GM18498 (cell line): ENCODE measurements at regions not wholly inside any gene's neighbourhood (a gene's known extent, or its start where the extent isn't known, plus 50 kb on each side); places are given as distances from the start of the nearest gene placed in this dataset.
"Not testable (repeated sequence)": the region's sequence is repeated elsewhere in the genome, so short reads cannot be mapped to it uniquely, and the experiment has no call there.

Experiments used
- ATAC-seq: cut with Tn5 transposase; IDR thresholded peaks from one replicate; pipeline ENCODE4 v1.9.1; 2021; ENCODE audit warnings: mild to moderate bottlenecking, moderate library complexity; ENCODE audit not compliant: unreplicated experiment

DNA sequence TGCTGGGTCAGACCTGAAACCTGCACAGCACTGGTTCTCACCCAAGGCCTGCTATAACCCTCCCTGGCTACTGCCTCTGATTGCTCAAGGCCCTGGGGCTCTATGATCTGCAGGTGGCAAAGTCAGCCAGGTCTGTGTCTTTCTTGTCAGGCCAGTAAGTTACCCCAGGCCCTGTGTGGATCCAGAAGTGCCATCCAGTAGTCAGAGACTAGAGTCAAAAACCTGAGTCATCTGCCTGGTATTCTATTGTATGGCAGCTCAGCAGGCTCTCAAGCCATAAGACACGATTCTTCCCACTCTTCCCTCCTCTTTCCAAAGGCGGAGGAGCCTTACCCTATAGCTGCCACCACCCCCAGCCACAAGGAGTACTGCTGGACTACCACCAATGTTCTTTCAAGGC, 593.0 kb downstream of the FRK start:
- no peak for ATAC-seq

DNA sequence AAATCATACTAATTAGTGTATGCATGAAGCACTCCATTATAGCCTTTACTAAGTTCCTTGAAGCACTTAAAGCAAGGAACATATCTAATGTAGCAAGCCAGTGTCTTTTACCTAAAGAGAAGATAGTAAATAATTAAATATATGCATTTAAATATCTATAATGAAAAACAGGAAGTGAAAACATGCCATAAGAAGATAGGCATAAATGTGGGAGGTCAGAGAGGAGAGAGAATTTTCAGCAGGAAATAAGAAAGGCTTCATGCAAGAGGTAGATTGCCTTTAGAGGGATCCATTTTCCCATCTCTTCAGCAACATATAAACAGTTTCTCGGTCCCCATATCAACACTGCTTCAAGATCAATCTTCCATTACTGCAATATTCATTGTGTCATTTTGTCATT, 599.8 kb downstream of the FRK start:
- ATAC-seq: no peak

DNA sequence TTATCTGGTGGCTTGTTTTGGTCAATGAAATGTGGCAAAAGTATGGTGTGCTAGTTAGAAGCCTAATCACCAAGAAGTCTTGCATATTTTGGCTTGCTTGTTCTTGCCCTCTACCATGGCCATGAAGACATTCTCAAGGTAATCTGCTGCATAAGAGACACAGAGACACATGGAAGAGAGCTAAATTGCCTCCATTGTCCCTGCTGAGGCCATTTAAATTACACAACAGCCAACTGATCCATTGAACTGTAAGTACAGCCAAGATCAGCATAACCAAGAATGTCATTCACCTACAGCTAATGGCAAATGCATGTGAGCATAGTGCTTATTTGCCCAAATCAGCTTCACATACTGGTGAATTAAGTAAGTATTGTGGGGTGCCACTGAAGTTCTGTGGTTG, 603.8 kb downstream of the FRK start:
- no peak for ATAC-seq

GRCh38 chr6:115443825-115444478, 616.7 kb downstream of the FRK start:
- no peak for ATAC-seq

- ATAC-seq: no peak
Measured at GRCh38 chr6:115442323-115442722, 618.4 kb downstream of the FRK start.

GRCh38 chr6:115441651-115442050, 619.0 kb downstream of the FRK start:
- no peak for ATAC-seq

DNA sequence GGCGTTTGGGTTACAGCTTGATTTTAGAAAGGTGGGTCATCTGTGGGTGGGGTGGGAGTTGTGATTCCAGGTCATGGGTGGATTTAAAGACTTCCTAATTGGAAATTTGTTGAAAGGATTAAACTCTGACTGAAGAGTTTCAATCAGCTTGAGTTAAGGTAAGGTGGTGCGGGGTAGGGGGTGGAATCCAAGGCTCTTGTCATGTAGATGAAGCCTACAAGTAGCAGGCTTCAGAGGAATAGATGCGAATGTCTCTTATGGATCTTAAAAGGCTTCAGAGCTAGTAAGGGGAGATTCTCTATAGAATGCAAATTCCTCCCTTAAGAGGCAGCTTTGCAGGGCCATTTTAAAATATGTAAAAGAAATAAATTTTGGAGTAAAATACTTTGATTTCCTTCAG, 645.3 kb downstream of the FRK start:
- no peak for ATAC-seq

GRCh38 chr6:115414916-115415315, 645.8 kb downstream of the FRK start:
- ATAC-seq: not testable (repeated sequence)

DNA sequence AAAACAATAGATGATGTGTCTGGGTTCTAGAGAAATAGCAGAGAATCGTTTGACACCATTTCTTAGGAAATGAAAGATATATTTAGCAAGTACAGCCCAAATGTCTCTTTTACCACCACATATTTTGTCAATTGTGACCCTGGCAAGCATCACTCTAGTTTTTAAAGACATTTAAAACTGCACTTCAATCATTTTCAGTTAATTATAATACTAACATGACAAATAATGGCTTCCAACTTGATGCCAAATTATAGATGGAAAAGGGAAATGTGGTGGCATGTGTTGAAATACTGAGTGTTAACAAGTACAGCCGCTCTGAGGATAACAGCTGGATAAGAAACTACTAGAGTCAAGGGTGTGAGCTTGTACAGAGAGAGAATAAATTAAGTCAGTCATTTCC, 648.9 kb downstream of the FRK start:
- no peak for ATAC-seq

- ATAC-seq: no peak
Measured at GRCh38 chr6:115404446-115404845, 656.2 kb downstream of the FRK start.

DNA sequence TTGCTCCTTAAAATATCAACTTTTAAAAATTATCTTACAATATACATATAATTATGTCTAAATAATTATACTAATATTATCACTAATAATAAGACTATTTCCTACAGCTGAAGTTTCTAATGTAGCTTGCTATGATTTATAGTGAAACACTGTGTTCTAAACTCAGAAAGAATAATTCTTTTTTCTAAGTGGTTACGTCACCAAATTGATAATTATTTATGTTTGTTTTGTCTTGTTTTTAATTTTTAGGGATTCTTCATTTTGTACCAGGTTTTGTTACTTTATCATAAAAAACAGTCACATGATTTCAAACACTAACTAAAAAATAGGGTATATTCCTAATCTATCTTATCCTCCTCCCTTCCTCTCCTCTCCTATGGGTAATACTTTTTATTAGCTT, 662.1 kb downstream of the FRK start:
- no peak for ATAC-seq

DNA sequence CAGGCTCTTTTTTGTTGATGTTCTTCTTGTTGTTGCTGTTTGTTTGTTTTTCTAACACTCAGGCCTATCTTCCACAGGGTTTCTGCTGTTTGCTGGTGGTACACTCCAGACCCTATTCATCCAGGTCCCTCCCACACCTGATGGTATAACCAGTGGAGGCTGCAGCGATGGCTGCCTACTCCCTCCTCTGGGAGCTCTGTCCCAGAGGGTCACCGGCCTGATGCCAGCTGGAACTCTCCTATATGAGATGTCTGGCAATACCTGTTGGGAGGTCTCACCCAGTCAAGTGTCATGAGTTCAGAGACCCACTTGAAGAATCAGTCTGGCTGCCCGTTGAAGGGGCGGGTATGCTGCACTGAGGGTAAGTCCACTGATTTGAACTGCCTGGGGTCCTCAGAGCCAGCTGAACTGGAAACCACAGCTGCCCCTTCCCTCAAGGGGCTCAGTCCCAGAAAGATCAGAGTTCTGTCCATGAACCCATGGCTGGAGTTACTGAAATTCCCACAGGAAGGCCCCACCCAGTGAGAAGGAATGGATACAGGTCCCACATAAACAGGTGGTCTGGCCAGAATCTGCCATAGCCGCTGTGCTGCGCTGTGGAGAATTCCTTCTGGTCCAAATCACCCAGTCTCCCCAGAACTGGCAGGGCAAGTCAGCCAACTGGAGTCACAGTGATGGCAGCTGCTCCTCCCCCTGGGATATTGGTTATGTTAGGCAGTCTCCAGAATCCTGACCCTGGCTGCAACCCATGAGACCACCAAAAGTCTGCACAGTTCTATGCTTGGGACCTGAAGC, 664.4 kb downstream of the FRK start:
- no peak for ATAC-seq

GRCh38 chr6:115393821-115394220, 666.9 kb downstream of the FRK start:
- ATAC-seq: no peak

DNA sequence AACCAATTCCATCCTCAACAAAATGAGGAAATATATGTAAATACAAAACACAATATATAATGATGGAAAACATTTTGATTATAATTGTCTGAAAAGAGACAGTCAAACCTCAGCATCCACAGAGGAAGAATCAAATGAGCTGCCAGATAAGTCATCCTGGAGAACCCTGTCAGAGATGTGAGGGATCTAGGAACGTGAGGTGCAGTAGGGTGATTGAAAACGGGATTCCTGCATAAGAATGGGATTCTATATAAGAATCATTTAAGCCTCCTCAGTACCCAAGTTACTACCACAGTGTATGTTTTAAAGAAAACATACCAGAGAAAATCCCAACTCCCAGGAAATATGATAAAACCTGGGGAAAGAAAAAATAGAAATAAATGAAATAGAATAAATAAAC, 690.5 kb downstream of the FRK start:
- no peak for ATAC-seq

- ATAC-seq: no peak
Measured at GRCh38 chr6:115365783-115366182, 694.9 kb downstream of the FRK start.

- ATAC-seq: peak; percentile 92
Measured at GRCh38 chr6:115363379-115363778, 697.3 kb downstream of the FRK start.

GRCh38 chr6:115362234-115362633, 698.5 kb downstream of the FRK start:
- no peak for ATAC-seq

DNA sequence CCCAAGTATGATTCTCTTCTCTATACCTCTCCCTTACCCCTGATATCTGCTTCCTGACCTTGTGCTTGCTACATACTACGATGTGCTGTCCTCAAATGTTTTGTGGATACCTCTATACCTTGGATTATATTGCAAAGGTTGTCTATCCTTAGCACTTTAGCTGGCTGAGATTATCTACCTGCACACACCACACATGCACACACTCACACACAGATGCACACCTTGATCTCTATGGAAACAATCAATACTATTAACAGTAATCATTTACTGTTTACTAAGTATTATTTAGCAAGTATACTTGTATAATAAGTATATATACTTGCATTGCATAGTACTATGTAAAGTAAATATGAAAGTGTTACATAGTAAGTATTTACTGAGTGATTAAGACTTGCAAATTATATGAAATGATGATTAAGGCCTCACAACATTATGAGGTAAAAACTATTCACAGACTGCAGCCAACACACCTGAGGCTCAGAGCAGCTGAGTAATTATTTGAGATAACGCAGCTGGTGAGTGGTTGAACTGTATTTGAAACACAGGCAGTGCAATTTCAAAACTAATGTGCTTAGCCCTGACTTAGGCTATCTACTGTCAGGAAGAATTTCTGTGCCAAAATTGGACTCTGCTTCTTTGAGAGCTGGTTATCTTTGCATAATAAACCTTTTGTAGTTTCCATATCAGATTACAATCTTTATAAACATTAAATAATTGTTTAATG, 699.9 kb downstream of the FRK start:
- ATAC-seq: no peak

- no peak for ATAC-seq
Measured at GRCh38 chr6:115358616-115359015, 702.1 kb downstream of the FRK start.

- no peak for ATAC-seq
Measured at GRCh38 chr6:115356371-115356770, 704.3 kb downstream of the FRK start.

DNA sequence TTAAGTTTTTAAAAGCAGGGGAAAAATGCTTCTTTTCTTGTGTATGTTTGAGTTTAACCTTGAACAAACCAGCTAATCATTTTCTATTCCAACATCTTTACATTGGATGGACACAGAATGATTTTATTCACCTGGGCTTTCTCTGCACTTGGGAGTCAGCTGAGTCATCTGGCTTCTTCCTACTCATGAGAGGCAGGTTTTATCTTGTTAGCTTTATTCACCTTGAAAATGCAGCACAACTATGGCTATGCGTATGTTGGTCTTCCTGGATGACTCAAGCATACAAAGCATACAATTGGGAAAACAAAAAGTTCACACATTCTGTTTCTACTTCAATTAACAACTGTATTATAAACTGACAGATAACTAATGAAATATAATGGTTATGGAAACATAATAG, 737.7 kb downstream of the FRK start:
- no peak for ATAC-seq

DNA sequence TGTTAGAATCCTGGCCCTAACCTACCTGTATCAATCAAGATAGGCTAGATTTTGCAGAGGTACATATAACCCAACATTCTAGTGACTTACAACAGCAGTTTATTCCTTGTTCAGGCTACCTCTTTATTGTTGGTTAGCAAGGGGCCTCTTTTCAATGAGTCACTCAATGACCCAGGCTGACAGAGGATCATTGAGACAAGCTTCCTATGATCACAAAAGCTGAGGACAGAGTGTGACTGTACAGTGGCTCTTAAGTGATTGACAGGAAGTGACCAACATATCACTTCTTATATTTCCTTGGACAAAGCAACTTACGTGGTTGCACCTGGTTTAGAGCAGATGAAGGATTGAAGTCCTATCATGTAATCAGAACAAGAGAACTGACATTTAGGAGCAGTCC, 740.9 kb downstream of the FRK start:
- no peak for ATAC-seq
